ENCODE measurements at regions not wholly inside any gene's neighbourhood (a gene's known extent, or its start where the extent isn't known, plus 50 kb on each side); places are given as distances from the start of the nearest gene placed in this dataset.

DNA sequence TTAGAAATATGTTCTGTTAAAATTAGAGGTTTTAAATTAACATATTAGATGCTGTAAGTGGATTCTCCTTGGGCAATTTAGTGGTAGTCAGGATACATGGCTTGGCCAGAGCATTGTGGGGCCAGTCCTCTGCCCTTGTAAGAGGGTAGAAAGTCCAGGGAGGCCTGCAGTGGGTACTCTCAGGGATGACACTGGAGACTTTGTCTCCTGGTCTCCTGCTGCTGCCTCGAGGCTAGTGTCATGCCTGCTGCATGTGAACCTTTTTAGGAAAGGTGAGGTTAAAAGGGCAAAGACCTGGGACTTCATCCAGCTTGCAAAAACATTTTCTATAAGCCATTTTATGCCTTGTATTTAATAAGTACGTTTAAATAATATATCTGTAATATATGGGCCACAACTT is 96.8 kb upstream of the PROK2 start:
- Histone ChIP-seq H3K9me3 (no peaks in the 10 kb centered on the region), H3K27me3 (no peaks in the 10 kb centered on the region), H3K36me3 (no peaks in the 10 kb centered on the region), H3K27ac (replicated peaks in 1 of 4) (no peak overlapping the region), H3K4me3 (no peak overlapping the region), H3K4me1 (peaks cover 0 to 8% (median 4%) of the 10 kb centered on the region in 4 donors)
- no peak for DNase-seq (ENCODE audit: extremely low spot score)
- intact Hi-C loops (cut with DNase I) = no loop called here
- 59% methylated on average over 2 of the region's 2 CpGs for WGBS
- TF ChIP-seq, protein P1, sequence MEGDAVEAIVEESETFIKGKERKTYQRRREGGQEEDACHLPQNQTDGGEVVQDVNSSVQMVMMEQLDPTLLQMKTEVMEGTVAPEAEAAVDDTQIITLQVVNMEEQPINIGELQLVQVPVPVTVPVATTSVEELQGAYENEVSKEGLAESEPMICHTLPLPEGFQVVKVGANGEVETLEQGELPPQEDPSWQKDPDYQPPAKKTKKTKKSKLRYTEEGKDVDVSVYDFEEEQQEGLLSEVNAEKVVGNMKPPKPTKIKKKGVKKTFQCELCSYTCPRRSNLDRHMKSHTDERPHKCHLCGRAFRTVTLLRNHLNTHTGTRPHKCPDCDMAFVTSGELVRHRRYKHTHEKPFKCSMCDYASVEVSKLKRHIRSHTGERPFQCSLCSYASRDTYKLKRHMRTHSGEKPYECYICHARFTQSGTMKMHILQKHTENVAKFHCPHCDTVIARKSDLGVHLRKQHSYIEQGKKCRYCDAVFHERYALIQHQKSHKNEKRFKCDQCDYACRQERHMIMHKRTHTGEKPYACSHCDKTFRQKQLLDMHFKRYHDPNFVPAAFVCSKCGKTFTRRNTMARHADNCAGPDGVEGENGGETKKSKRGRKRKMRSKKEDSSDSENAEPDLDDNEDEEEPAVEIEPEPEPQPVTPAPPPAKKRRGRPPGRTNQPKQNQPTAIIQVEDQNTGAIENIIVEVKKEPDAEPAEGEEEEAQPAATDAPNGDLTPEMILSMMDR (IDR thresholded peaks at IDR 0.05) = no peak
- no peak for TF ChIP-seq EP300 (IDR thresholded peaks at IDR 0.05)
- TF ChIP-seq POLR2AphosphoS5 (IDR thresholded peaks at IDR 0.05) = no peak
- no peak for TF ChIP-seq POLR2A (IDR thresholded peaks at IDR 0.05; ENCODE audit: low read depth)

DNA sequence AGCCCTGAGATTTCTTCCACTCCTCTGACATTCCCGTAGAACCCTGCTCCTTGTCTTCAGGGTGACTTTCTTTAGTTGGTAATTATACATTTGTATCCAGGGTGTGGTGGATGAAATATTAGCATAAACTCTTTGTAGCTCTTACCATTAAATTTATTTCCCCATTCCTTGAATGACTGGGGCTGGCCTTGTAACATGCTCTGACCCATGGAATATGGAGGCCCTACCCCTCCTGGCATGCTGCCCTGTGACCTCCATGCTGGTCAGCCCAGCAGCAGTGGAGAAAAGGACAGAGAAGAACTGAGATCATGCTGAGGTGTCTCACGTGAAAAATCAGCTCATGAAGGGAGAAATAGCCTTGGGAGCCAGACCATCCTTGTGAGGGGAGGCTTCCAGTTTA is 96.1 kb upstream of the PROK2 start:
- Histone ChIP-seq H3K27me3 (no peaks in the 10 kb centered on the region), H3K4me3 (no peak overlapping the region), H3K4me1 (peaks cover 0 to 14% (median 6%) of the 10 kb centered on the region in 4 donors), H3K36me3 (no peaks in the 10 kb centered on the region), H3K27ac (replicated peaks in 1 of 4) (no peak overlapping the region), H3K9me3 (no peaks in the 10 kb centered on the region)
- 82% methylated on average over 2 of the region's 2 CpGs for WGBS
- intact Hi-C loops (cut with DNase I) = no loop called here
- TF ChIP-seq POLR2A (IDR thresholded peaks at IDR 0.05; ENCODE audit: low read depth) (no peak), EP300 (IDR thresholded peaks at IDR 0.05) (no peak), POLR2AphosphoS5 (IDR thresholded peaks at IDR 0.05) (no peak)
- TF ChIP-seq, protein P1 (IDR thresholded peaks at IDR 0.05) = no peak
- no peak for DNase-seq (ENCODE audit: extremely low spot score)

DNA sequence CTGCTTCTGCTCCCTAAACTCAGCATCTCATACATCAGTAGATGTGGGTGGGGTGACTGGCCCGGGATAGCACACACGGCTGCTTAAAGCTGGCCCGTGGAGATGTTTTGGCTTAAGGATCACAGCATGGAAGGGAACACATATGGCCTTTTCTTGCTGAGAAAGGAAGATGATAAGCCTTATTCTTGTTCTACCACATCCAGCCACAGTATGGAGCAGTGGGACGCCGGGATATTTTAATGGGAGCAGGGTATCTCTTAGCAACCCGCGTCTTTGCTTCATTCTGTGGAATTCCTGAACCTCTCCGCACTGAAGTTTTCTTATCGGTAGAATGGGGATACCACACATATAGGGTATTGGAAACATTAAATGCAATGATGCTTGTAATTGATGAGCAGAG is 94.1 kb upstream of the PROK2 start:
- WGBS = 97% methylated on average over 9 of the region's 9 CpGs
- Histone ChIP-seq H3K9me3 (no peaks in the 10 kb centered on the region), H3K36me3 (no peaks in the 10 kb centered on the region), H3K4me3 (no peak overlapping the region), H3K27me3 (peaks cover 0 to 3% (median 0%) of the 10 kb centered on the region in 4 donors), H3K4me1 (peaks cover 0 to 18% (median 11%) of the 10 kb centered on the region in 4 donors), H3K27ac (replicated peaks in 1 of 4) (no peak overlapping the region)
- no peak for DNase-seq (ENCODE audit: extremely low spot score)
- TF ChIP-seq POLR2AphosphoS5 (IDR thresholded peaks at IDR 0.05) (no peak), EP300 (IDR thresholded peaks at IDR 0.05) (no peak), POLR2A (IDR thresholded peaks at IDR 0.05; ENCODE audit: low read depth) (no peak)
- TF ChIP-seq, protein P1 (IDR thresholded peaks at IDR 0.05) = no peak
- intact Hi-C loops (cut with DNase I) = loop anchor here (5.0 to 10.0 kb wide), 2 partner anchors 78 to 386 kb away; no protein-coding TSS in a partner anchor

DNA sequence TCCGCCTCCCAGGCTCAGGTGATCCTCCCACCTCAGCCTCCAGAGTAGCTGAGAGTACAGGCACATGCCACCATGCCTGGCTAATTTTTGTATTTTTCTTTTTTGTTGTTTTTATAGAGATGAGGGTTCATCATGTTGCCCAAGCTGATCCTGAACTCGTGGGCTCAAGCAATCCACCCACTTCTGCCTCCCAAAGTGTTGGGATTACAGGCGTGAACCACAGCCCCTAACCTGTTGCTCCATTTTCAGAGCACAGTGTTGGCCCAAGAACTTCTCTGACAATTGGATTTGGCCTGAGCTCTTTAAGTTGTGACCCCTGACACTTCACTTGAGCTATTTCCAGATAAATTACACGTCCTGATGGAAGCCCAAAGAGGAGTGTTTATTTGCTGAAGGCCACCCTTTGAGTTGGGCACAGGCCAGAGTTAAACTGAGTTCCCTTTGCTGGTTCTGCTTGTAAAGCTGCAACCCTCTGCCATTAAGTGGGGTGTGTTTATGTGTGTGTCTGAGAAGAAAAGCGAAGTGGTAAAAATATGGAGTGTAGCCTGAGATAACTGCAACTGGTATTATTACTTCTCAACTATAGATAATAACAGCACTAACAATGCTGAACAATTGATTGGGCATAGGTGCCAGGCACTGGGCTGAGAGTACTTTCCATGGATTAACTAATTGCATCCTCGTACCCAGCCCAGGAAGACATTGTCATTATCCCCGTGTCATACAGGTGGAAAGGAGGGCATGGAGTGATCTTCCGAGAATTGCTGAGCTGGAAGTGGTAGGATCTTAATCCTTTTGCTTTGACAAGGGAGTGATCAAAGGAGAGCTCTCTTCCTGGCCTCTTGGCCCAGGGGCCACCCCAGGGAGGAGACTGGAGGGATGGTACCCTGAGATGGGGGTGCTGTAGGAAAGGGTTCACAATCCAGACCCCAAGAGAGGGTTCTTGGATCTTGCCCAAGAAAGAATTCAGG is 91.5 kb upstream of the PROK2 start:
- DNase-seq (ENCODE audit: extremely low spot score) = peak; percentile 75
- no peaks in the 10 kb centered on the region for H3K9me3 ChIP-seq
- peaks cover 0 to 3% (median 0%) of the 10 kb centered on the region in 4 donors for H3K27me3 ChIP-seq
- H3K36me3 ChIP-seq = no peaks in the 10 kb centered on the region
- H3K27ac ChIP-seq (replicated peaks in 1 of 4) = no peak overlapping the region
- intact Hi-C loops (cut with DNase I) = loop anchor here (2.0 to 10.0 kb wide), 3 partner anchors 81 to 944 kb away; no protein-coding TSS in a partner anchor
- no peak for TF ChIP-seq EP300 (IDR thresholded peaks at IDR 0.05)
- TF ChIP-seq POLR2AphosphoS5 (IDR thresholded peaks at IDR 0.05) = no peak
- TF ChIP-seq, protein P1 (IDR thresholded peaks at IDR 0.05) = no peak
- TF ChIP-seq POLR2A (IDR thresholded peaks at IDR 0.05; ENCODE audit: low read depth) = no peak
- no peak overlapping the region for H3K4me3 ChIP-seq
- peaks cover 0 to 18% (median 11%) of the 10 kb centered on the region in 4 donors for H3K4me1 ChIP-seq
- 75% methylated on average over 8 of the region's 8 CpGs for WGBS

Measured in esophagus muscularis mucosa (tissue), 4 donors.